GM18861 (cell line): ENCODE measurements at regions not wholly inside any gene's neighbourhood (a gene's known extent, or its start where the extent isn't known, plus 50 kb on each side); places are given as distances from the start of the nearest gene placed in this dataset.

Experiments
- ATAC-seq: cut with Tn5 transposase; IDR thresholded peaks from one replicate; pipeline ENCODE4 v1.9.1; 2021; ENCODE audit not compliant: unreplicated experiment

DNA sequence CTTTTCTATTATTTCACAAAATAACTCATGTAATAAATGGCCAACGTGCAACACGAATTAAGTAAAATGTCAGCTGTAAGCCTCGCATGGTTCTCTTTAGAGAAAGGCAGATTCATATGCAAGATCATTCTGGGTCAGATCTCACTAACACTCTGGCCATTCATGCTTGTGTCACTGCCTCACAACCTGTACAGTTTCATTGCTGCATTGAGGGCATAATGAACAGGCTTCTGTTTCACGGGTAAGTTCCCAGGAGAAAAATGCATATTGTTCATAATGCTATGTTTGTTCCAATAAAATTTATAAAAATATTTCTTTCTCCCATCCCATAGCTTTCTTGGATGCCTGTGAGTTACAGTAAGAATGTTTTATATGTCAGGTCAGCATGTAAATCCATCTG is 734.0 kb upstream of the ANKRD30A start:
- no peak for ATAC-seq

DNA sequence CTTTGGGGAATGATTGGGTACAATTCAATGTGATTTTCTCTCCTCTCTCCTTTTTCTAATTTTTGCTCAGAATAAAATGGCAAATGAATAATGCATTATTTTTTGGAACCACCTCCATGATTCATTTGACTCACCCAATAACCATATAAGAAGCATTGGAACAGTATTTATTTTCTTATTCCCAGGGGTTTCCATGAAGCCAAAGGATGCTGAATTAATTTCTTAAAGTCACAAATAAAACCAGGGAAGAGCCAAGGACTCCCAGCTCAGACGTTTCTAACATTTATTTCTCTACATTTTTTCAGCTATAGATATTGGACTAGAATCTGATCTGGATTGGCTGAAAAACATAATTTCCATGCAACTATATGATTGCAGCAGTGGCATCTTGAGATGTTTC is 735.2 kb upstream of the ANKRD30A start:
- no peak for ATAC-seq

DNA sequence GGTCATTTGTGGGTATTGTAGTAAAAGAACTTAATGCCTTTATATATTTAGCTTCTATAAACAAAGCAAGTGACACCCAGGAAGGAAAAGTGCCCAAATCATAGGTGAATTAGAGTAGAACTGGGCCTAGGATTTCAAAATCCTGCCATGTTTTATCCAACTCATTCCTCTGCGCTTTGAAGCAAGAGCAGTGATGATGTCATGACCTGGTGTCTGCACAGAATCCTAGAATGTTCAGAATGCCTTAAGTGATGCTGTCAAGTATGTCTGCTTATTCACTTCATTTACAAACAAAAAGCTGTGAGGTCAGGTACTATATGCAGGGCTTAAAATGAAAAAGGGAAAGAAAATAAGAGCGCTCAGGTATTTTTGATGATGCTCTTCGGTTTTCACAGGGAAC is 737.2 kb upstream of the ANKRD30A start:
- ATAC-seq: no peak

DNA sequence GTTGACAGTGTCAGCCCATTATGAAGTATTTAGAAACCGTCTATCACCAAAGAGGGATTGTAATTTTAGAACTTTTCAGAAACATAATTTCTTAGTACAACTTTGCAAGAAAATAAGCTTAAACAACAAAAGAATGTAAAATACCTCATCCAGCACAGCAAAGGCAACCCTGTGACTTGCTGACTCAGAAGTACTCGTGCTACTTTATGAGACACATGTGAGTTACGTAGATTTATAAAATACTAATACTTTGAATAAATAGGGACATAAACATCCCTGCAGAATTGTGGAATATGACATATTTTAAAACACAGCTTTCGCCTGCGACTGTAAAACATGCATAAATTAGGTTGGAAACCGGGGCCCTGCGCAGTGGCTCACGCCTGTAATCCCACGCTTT is 739.7 kb upstream of the ANKRD30A start:
- no peak for ATAC-seq

DNA sequence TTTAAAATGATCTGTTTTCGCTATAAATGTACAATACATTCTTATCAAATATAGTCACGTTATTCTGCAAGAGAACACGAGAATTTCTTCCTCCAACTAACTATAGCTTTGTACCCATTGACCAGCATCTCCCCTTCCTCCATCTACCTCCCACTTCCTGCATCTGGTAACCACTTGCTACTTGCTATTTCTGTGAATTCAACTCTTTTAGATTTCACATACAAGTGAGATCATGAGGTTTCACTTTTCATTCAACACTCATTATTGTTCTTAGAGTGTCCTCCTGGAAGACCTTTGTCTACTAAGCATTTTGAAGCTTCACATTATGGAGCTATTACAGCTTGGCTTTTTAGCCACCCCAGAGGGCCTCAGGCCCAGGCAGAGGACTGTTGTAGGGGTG is 741.3 kb upstream of the FZD8 start:
- no peak for ATAC-seq

DNA sequence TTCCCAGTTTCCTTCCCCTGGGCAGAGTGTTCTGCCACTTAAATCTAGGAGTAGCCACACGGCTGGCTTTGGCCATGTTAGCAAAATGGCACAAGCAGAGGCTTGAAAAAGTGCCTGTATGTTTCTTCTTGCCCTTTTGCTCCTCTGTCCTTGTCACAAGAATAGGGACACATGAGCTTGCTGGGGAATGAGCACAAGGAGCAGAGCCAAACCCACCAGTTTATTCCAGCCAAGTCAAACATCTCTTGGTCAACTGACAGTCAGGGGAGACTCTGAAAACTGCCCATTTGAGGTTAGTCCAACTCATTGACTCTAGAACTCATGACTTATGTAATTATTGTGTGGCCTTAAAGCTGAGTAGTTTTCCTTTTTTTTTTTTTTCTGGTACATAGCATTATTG is 739.7 kb upstream of the FZD8 start:
- no peak for ATAC-seq

DNA sequence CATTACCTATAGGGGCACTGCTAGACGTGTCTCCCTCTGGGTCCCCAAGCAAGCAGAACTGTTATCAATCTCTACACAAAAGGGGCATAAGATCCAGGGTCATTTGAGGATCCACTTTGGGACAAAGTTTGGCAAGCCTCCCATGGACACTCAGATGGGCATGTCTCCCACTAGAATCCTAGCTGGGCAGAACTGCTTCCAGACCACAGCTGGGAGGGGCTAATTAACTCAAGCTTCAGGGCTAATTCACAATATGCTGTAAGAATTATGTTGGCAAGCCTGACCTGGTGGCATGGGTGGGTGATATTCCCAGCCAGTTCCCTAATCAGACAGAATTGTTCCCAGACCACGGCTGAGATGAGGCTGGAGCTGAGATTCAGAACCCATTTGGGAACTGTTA is 738.4 kb upstream of the FZD8 start:
- ATAC-seq: no peak

DNA sequence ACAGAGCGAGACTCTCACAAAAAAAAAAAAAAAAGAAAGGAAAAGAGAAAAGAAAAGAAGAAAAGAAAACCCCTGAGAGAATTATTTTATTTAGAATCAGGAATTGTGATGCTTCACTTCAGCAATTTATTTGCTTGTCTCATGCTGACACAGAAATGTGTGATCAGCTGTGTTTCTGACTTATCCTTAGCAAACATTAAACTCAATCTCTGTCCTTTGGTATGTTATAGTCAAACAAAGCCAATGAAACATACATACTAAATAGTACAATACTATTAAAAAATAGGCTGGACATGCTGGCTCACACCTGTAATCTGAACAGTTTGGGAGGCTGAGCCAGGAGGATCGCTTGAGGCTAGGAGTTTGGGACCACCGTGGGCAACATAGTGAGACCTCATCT is 733.0 kb upstream of the FZD8 start:
- ATAC-seq: no peak

DNA sequence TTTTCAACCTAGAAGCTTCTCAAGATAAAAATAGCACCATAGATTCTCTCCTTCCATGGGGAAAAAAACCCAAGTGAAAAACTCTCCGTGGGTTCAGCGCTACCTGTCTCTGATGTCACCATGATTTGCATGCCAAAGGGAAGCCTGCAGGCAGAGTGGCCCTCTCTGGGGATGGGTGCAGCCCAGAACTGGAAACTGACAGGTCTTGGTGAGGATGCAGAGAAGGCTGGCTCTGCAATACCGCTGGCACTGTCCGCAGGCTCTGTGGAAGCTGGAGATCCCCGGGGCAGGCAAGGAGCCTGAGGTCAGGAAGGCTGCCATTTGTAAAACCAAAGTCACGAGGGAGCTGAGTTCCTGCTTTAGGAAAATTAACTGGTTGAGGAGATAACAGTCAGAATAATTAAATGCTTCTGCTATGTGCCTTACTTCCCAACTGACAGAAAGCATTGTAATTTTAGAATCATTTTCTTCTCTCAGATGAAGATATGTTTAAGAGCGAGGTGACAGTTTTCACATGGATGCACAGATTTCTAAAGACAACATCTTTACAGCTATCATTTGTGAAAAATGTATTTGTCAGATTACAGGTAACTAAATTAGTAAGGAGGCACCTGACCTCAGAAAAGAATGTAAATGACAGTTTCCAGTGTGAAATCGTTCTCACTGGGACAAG is 731.5 kb upstream of the FZD8 start:
- no peak for ATAC-seq

DNA sequence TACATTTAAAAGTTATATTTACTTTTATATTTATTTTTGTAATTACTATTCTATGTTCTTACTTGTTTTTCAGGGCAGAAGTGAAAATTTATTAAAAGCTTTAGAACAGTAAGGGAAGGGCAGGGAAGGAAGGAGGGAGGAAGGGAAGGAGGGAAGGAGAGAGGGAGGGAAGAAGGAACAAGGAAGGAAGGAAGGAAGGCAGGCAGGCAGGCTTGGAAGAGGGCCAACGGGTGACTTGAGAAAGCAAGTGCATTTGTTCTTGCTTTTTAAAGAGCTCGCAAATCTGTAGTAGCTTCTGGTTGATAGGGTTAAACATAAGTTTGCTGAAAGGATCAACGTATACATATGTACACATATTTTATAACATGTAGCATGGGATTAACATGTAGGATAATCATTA is 725.3 kb upstream of the FZD8 start:
- no peak for ATAC-seq

DNA sequence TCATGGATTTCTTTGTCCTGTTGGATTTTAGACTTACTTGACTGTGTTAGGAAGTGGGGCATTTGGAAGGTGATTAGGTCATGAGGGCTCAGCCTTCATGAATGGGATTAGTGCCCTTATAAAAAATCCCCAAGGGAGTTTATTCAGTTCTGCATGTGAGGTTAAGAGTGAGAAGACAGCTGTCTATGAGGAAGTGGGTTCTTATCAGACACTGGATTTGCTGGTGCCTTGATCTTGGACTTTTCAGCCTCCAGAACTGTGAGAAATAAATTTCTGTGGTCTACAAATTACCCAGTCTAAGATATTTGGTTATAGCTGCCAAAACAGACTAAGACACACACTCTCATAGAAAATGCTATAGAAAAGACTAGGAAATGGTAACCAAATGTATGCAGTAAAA is 724.7 kb upstream of the FZD8 start:
- no peak for ATAC-seq

DNA sequence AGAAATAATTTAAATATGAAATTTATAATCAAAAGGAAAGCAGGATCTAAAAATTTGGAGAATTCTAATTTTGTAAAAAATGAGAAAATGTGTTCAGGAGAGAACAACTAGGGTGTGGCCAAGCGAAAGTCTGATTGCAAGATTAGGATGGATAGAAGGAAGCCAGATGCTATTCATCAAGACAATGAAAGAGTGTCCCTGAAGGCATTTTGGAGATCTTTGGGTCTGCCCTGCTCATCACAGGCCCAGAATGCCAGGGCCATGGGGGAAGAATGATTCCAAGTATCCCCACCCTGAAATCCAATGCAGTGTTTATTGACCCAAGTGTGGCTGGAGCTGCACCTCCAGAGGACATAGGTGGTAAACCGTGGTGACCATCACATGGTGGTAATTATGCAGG is 724.0 kb upstream of the FZD8 start:
- no peak for ATAC-seq

DNA sequence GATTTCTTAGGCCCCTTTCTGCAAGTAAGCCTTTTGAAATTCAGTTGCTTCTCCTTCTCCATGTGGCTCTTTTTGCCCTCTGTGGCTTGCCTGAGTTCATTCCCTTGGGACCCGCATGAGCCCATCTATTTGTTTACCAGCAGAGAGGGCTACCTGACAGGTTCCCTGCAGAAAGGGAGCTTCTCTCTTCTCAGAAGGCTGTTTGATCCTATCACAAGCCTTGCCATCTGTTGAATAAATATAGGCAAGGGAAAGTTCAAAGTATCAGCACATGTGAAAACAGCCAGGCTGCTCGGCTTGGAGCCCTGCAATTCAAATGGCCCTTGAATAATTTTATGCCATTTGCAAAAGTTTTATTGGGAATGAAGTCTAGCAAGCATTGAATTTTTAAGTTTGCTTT is 720.2 kb upstream of the FZD8 start:
- no peak for ATAC-seq

DNA sequence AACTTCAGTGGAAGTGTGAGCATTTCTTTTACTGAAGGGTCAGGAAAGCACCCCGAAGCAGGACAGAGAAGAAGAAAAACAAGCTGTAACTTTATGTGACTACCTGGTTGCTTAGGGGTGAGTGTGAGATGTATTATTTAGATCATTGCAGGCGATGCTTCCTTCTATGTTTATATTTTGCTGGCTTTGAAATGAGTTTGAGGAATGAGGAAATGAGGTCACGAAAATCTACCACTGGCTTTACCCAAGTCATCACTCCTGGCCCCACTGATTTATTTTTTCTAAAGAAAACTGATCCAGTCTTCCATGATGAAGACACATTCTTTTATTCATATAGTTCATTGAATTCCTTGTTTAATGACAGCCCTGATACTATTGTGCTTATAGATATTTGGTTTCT is 716.6 kb upstream of the FZD8 start:
- no peak for ATAC-seq

DNA sequence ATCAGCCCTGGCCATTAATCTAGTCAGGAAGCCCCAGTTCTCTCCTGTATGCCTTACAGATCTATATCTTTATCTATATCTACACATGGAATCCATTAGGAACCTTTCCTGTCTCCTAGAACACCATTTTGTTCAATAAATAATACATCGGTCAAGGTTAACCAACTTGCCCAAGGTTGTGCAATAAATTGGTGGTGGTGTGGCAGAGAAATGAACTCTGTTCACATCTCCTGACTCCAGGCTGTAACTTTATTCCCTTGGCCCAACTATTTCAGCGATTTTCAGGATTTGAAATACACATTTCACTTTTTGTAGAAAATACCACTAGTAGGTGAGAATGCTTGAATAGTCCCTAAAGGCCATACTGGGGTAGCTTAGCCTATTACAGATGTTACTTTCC is 712.5 kb upstream of the FZD8 start:
- no peak for ATAC-seq

DNA sequence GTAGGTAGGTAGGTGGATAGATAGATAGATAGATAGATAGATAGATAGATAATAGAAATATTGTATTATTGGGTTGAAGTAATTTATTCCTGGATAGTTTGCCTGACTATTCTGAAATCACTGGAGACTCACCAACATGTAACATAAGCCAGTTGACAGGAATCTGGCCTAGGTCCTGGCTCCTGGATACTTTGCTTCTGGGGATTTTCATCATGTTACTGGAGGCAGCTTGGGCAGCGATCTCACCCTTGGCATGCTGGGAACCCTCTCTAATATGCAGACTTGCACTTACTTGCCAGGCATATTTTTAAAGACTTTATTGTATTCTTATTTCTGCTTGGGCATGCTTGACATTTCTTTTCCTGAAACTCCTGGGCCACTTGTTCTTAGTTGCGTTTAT is 709.1 kb upstream of the FZD8 start:
- no peak for ATAC-seq

DNA sequence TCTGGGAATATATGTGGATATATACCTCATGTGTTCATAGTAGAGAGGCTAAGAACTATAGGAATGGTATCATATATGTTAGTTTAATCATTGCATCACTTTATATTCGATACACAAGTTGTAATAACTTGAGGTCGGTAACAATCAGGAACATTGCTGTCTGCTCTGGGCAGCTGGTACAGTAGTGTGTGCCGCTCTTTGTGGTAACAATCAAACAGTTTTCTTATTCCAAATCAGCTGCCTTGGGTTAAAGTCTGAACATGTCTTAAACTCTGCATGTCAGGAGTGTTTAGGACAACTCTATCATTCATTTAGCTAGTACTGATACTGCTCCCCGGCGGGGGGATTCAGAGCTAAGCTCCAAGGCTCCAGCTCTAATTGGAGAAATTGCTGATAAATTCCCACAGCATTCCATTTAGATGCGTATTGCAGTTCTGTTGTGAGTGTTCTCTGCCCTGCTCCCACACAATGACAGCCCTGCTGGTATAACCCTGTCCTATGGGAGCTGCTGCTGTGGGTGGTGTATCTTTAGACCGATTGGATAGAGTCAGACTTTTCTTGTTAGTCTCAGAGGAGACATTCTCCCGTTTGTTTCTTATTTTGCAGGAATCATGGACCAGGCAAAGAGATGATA is 707.5 kb upstream of the FZD8 start:
- no peak for ATAC-seq

DNA sequence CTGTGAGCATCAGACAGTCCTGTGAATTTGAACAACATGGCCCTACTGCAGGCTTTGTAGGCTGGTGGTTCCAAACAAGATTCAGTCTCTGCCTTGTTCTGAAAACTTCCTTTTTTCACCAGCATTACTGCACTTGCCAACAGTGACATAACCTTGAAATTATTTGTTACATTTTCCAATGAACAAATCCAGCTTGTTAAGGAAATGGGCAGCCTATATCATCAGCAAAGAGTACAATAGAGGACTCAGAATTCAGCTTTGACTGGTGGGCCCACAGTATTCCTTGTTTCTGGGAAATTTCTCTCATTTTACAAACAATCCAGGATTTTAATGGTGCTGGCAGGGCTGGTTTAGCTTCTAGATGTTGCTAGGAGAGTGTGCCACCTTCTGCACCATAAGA is 703.7 kb upstream of the FZD8 start:
- no peak for ATAC-seq

DNA sequence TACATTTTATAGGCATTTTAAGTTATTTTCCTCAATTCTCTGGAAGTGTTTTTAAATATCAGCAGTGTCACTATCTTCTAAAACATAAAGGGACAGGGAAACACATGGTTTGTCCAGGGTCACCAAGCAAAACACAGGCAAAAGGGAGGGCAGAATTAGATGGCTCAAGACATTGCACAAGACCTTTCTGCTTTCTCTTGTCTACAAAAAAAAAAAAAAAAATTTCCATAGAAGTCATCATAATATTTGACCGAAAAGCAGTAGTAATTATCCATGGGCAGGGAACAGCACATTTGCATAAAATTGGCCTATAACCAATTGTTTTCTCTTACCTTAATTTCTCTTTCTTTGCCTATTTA is 703.1 kb upstream of the FZD8 start:
- no peak for ATAC-seq

DNA sequence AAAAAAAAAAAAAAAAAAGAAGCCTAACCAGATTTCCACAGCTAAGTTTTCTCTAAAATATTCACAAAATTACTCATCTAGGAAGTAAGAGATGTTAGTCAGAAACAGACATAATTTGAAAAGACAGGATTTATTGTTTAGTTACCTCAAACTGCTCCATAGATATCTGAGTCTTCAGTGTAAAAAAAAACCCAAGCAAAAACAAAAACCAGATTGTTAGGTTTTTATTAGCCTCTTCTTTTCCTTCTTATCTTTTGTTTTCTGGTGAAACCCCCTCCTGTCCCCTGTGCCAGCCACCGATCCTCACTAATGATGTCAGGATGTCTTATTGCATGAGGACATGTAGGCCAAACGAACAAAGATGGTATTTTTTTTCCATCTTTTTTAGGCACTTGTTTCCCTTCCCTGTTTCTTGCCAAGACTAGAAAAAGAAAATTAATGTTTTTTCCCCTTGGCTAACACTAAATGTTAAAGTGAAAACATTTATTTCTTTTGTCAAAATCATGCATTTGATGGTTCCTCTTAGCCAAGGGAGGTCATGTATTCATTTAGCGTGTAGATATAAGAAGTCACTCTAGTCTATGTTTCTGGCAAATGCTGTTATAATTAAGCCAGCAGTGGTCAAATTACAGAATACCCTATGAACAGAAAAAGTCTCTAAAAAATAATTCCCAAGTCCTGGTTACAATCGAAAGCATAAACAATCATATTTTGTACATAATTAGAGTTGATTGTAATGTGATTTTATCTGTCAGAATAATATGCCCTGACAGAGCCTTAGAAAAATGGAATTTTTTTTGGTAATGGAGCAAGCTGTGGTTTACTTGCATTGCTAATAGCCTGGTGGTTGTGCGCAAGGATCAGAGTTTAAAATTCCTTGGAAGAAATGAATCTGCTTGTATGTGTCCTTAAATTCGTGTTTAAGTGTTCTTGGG is 702.4 kb upstream of the FZD8 start:
- no peak for ATAC-seq

DNA sequence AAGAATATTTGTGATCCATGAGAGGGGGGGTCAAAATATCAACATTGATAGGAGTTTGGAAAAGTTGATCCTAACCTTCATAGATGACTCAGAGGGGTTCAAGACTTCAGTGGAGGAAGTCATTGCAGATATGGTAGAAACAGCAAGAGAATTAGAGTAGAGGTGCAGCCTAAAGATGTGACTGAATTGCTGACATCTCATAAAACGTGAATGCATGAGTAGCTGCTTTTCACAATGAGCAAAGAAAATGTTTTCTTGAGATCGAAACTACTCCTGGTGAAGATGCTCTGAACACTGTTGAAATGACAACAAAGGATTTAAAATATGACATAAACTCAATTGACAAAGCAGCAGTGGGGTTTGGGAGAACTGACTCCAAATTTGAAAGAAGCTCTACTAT is 700.7 kb upstream of the FZD8 start:
- ATAC-seq: no peak

DNA sequence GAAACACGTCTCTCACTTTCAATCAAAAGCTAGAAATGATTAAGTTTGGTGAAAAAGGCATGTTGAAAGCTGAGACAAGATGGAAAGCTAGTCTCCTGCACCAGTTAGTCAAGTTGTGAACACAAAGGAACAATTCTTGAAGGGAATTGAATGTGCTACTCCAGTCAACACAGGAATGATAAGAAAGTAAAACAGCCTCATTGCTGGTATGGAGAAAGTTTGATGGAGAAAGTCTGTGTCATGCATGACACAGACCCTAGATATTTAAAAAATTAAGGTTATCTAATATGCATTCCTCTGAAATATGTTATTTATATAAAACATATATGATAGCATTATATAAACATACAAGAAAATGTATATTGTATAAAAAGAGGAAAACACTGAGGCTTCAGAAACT is 699.4 kb upstream of the FZD8 start:
- no peak for ATAC-seq
